Nephron (organoid): ENCODE measurements at regions not wholly inside any gene's neighbourhood (a gene's known extent, or its start where the extent isn't known, plus 50 kb on each side); places are given as distances from the start of the nearest gene placed in this dataset.

Experiments used
- H3K27ac Mint-ChIP-seq, 3 experiments: 2 replicates each; pipeline ENCODE4 v1.8.0; 2020; ENCODE audit warnings: mixed read lengths in 3 of 3, mild to moderate bottlenecking in 2 of 3, moderate library complexity in 1 of 3
- H3K27me3 Mint-ChIP-seq: 2 replicates; pipeline ENCODE4 v1.8.0; 2021; ENCODE audit warnings: low read depth, mild to moderate bottlenecking, moderate library complexity, mixed read lengths
- H3K36me3 Mint-ChIP-seq: 2 replicates; pipeline ENCODE4 v1.8.0; 2020; ENCODE audit warnings: low read depth, mixed read lengths
- H3K4me1 Mint-ChIP-seq: 2 replicates; pipeline ENCODE4 v1.8.0; 2020; ENCODE audit warnings: mixed read lengths
- H3K4me3 Mint-ChIP-seq, 3 experiments: 2 replicates each; pipeline ENCODE4 v1.8.0; 2020; ENCODE audit warnings: mild to moderate bottlenecking in 3 of 3, mixed read lengths in 3 of 3, moderate library complexity in 2 of 3
- H3K9me3 Mint-ChIP-seq: 2 replicates; pipeline ENCODE4 v1.8.0; 2020; ENCODE audit warnings: mixed read lengths
- TF ChIP-seq, protein P1 (sequence below), 3 experiments: fragments of 200-600 bp; sonication (generic); IDR thresholded peaks; one replicate each; pipeline ENCODE4 v1.5.0; 2021; ENCODE audit warnings: antibody characterized with exemption in 3 of 3; ENCODE audit not compliant: unreplicated experiment in 3 of 3

DNA sequence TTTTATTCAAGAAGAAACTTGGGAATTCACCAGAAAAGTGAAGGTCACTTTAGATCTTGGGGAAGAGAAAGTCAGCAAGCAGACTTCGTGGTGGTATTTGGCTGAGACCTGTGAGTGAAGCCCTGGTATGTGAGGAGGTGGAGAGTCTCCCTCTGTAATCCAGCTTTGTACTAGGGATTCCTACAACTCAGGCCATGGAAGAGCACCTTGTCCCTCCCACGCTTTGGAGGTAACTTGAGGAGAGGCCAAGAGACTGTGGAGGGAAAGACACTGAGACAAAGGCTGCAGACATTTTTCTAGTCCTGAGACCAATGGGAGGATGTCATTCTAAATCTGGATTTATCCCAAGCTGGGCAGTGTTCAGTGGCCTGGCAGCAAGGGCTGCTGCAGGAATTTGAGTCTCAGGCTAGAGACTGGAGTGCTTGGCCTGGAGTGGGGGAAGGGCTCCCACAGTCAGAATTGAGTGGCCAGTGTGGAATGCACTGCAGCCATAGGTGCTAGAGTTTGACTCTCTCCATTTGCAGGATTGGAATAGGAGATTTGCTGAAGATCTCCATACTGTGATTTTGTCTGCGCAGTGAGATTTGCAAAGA, 219.0 kb downstream of the ACTR3 start:
- Mint-ChIP-seq H3K36me3 (no peaks in the 10 kb centered on the region), H3K27ac (no peak overlapping the region), H3K27me3 (no peaks in the 10 kb centered on the region), H3K4me3 (no peak overlapping the region), H3K4me1 (no peaks in the 10 kb centered on the region), H3K9me3 (peaks cover 15% of the 10 kb centered on the region)
- TF ChIP-seq, protein P1, sequence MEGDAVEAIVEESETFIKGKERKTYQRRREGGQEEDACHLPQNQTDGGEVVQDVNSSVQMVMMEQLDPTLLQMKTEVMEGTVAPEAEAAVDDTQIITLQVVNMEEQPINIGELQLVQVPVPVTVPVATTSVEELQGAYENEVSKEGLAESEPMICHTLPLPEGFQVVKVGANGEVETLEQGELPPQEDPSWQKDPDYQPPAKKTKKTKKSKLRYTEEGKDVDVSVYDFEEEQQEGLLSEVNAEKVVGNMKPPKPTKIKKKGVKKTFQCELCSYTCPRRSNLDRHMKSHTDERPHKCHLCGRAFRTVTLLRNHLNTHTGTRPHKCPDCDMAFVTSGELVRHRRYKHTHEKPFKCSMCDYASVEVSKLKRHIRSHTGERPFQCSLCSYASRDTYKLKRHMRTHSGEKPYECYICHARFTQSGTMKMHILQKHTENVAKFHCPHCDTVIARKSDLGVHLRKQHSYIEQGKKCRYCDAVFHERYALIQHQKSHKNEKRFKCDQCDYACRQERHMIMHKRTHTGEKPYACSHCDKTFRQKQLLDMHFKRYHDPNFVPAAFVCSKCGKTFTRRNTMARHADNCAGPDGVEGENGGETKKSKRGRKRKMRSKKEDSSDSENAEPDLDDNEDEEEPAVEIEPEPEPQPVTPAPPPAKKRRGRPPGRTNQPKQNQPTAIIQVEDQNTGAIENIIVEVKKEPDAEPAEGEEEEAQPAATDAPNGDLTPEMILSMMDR (IDR thresholded peaks at IDR 0.05; ENCODE audit: unreplicated experiment in 3 of 3), result no peak

DNA sequence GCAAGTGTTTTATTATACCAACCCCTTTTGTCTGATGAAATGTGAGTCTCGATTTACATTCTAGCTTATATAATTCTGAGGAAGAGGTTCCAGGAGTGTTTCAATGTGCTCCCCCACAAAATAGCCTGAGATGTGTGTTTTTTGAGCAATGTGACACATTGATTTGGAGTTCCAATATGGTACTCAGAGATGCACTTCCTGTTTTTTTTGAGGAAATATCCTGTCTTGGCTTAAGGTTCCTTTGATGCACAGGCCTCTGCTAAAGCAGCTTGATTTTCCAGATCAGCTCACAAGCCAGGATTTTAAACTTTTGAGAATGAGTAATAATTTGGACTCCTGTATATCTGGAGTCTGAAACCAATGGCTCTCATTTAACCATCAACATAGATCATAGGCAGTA, 221.4 kb downstream of the ACTR3 start:
- H3K4me3 Mint-ChIP-seq, result no peak overlapping the region
- no peaks in the 10 kb centered on the region for H3K4me1 Mint-ChIP-seq
- no peaks in the 10 kb centered on the region for H3K36me3 Mint-ChIP-seq
- no peak overlapping the region for H3K27ac Mint-ChIP-seq
- TF ChIP-seq, protein P1 (IDR thresholded peaks at IDR 0.05; ENCODE audit: unreplicated experiment in 3 of 3), result no peak
- no peaks in the 10 kb centered on the region for H3K27me3 Mint-ChIP-seq
- peaks cover 7% of the 10 kb centered on the region for H3K9me3 Mint-ChIP-seq

DNA sequence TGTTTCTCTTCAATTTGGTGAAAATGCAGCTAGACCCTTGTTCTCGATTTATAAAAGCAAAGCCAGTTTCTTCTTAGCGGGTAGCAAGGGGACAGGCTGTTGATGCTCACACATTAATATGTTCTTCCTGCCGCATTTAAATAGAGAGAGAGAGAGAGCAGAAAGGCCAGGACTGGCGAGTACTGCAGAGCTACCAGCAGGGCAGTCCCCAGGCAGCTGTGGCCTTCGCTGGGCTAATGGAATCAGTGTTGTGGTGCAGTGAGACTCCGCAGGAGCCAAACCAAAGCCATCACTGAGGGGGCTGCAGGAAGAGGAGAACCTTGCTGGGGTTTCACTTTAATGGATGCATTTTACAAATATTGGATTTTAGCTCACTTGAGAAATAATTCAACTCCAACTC, 223.6 kb downstream of the ACTR3 start:
- Mint-ChIP-seq H3K27me3 (no peaks in the 10 kb centered on the region), H3K9me3 (no peaks in the 10 kb centered on the region), H3K36me3 (no peaks in the 10 kb centered on the region), H3K4me1 (no peaks in the 10 kb centered on the region), H3K4me3 (no peak overlapping the region), H3K27ac (no peak overlapping the region)
- TF ChIP-seq, protein P1 (IDR thresholded peaks at IDR 0.05; ENCODE audit: unreplicated experiment in 3 of 3), result no peak

DNA sequence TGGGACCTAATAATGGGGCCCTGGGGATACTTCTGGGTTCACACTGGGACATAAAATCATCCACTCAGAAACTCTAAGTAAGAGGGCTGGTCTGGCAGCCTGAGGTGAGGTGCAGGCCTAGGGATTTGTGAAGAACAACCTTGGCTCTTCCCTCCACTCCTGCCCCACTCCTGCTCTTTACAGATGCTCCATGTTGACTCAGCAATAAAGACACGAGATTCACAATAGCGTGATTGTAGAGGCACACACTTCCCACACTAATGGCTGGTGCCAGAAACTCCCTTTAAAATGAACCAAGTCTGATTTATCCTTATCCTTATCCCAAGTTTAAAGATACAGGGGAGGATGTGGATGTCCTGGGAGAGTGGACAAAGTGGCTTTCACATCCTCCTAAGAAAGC, 228.2 kb downstream of the ACTR3 start:
- H3K9me3 Mint-ChIP-seq, result no peaks in the 10 kb centered on the region

DNA sequence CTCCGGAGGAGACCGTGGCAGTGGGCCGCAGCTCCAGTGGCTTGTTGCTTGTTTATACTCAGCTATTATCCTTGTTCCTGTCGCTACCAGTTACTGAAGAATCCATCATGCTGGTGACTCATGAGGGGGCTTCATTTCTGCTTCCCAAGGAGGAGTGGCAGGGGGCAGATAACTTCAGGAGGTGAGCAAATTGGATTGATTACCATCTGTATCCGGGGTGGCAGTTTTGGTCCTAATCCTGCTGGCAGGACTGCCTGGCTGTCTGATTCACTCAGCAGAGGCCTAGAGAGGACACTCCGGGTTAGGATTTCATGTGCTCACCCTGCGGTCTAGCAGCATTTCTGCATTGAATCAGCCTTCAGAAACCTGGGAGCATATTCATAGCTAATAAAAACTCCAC, 230.0 kb downstream of the ACTR3 start:
- Mint-ChIP-seq H3K9me3 (no peaks in the 10 kb centered on the region), H3K27me3 (peaks cover 3% of the 10 kb centered on the region), H3K4me3 (no peak overlapping the region), H3K36me3 (no peaks in the 10 kb centered on the region), H3K27ac (no peak overlapping the region), H3K4me1 (peaks cover 3% of the 10 kb centered on the region)
- TF ChIP-seq, protein P1 (IDR thresholded peaks at IDR 0.05; ENCODE audit: unreplicated experiment in 3 of 3), result no peak

More for the DNA sequence above, 228.2 kb downstream of the ACTR3 start:
- Mint-ChIP-seq H3K27me3 (no peaks in the 10 kb centered on the region), H3K27ac (no peak overlapping the region), H3K4me3 (no peak overlapping the region), H3K36me3 (no peaks in the 10 kb centered on the region), H3K4me1 (no peaks in the 10 kb centered on the region)
- TF ChIP-seq, protein P1 (IDR thresholded peaks at IDR 0.05; ENCODE audit: unreplicated experiment in 3 of 3), result no peak

DNA sequence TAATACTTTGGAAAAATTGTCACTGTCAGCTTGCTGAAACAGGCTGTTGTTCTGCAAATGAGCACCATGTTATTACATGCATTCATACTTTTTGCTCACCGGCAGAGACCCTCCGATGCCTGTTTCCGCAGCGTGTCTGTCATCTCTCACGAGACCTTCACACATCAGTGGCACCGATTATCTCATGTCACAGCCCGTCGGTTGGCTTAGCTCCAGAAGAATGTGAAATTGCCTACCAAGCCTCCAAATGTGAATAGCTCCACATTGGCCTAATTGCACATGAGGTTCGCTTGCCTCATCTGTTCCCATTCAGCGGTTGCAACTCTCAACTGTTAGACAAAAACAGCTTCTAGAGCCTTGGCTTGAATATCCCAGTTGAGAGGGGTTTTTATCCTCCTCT, 233.0 kb downstream of the ACTR3 start:
- Mint-ChIP-seq H3K4me3 (no peak overlapping the region), H3K27me3 (peaks cover 3% of the 10 kb centered on the region), H3K9me3 (no peaks in the 10 kb centered on the region), H3K27ac (no peak overlapping the region), H3K4me1 (peaks cover 3% of the 10 kb centered on the region), H3K36me3 (no peaks in the 10 kb centered on the region)
- TF ChIP-seq, protein P1 (IDR thresholded peaks at IDR 0.05; ENCODE audit: unreplicated experiment in 3 of 3), result no peak
